Activated CD4-positive, alpha-beta memory T cell treated with anti-CD3 and anti-CD28 coated beads for 36 hours (primary cell): ENCODE measurements at regions not wholly inside any gene's neighbourhood (a gene's known extent, or its start where the extent isn't known, plus 50 kb on each side); places are given as distances from the start of the nearest gene placed in this dataset.

Experiments
- CTCF ChIA-PET: fragments of 350-600 bp; sonication (Branson Sonifier 250); formaldehyde crosslinking; loops from one replicate; lab custom pipeline; 2021; ENCODE audit warnings: antibody characterized with exemption, inconsistent platforms; lab: Charles Lee
- POLR2A ChIA-PET: fragments of 350-600 bp; sonication (Branson Sonifier 250); formaldehyde crosslinking; loops from one replicate; lab custom pipeline; 2021; ENCODE audit warnings: antibody characterized with exemption; lab: Charles Lee
- DNase-seq: peaks from one replicate; pipeline ENCODE4 v3.0.0-alpha.2; 2020
- H3K27ac Mint-ChIP-seq: one replicate; pipeline ENCODE4 v1.8.0; 2021; ENCODE audit warnings: mixed read lengths
- H3K27me3 Mint-ChIP-seq: one replicate; pipeline ENCODE4 v1.8.0; 2021; ENCODE audit warnings: mixed read lengths
- H3K36me3 Mint-ChIP-seq: one replicate; pipeline ENCODE4 v1.8.0; 2021; ENCODE audit warnings: mixed read lengths
- H3K4me1 Mint-ChIP-seq: one replicate; pipeline ENCODE4 v1.8.0; 2021; ENCODE audit warnings: low read depth, mixed read lengths
- H3K4me3 Mint-ChIP-seq: one replicate; pipeline ENCODE4 v1.8.0; 2021; ENCODE audit warnings: mild to moderate bottlenecking, mixed read lengths
- H3K9me3 Mint-ChIP-seq: one replicate; pipeline ENCODE4 v1.8.0; 2021; ENCODE audit warnings: mixed read lengths
- intact Hi-C: fragments of 100-400 bp; cut with micrococcal nuclease; formaldehyde crosslinking; loops from one replicate; pipeline ENCODE4 v1.15.1; 2023

DNA sequence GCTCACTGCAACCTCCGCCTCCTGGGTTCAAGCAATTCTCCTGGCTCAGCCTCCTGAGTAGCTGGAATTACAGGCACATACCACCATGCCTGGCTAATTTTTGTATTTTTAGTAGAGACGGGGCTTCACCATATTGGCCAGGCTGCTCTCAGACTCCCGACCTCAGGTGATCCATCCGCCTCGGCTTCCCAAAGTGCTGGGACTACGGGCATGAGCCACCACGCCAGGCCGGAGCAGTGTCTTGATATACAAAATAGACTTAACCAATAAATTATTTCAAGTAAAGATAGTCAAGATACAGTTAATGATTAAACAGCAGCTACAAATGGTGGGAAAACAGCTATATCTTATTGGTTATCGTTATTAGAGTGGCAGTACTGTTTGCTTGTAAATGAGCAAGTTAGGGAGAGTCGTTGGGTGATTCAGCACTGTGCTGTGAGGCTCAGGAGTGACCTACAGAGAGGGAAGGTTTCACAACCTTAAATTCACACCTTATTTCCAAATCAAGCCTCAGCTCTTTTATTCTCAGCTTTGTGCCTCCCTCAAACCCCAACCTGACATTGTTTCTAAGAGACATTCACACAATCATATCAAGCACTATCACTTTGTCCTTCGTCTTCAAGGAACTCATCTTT lies 1128.4 kb upstream of the MAP3K7 start:
- H3K27me3 Mint-ChIP-seq: no peaks in the 10 kb centered on the region
- H3K36me3 Mint-ChIP-seq: no peaks in the 10 kb centered on the region
- POLR2A ChIA-PET: no interaction called here
- H3K4me3 Mint-ChIP-seq: no peak overlapping the region
- intact Hi-C loops: no loop called here
- H3K27ac Mint-ChIP-seq: no peak overlapping the region
- H3K4me1 Mint-ChIP-seq: no peaks in the 10 kb centered on the region
- no peak for DNase-seq
- peaks cover 2% of the 10 kb centered on the region for H3K9me3 Mint-ChIP-seq
- CTCF ChIA-PET: no interaction called here

- Mint-ChIP-seq H3K4me1 (no peaks in the 10 kb centered on the region), H3K4me3 (no peak overlapping the region), H3K27me3 (no peaks in the 10 kb centered on the region), H3K27ac (no peak overlapping the region), H3K9me3 (peaks cover 2% of the 10 kb centered on the region), H3K36me3 (no peaks in the 10 kb centered on the region)
- POLR2A ChIA-PET: no interaction called here
- CTCF ChIA-PET: no interaction called here
- no peak for DNase-seq
- intact Hi-C loops: no loop called here
These were observed 1127.0 kb upstream of the MAP3K7 start for GRCh38 chr6:91713911-91714310.

DNA sequence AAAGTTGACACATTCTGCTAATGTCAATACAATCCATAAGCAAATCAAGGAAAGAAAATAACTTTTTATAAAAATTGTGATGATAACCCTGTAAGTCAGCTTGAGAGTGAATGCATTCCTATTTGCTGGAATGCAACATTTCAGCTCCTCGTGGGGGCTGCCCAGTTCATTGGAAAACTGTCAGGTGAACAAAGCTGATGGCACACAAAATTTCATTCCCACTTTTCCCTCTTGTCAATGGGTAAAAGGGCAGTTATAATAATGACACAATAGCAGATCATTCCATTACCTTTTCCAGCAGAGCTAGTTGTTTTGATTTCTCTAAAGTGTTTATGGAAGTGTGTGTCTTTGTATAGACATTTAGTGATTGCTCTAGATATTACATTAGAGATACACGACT lies 1124.6 kb upstream of the MAP3K7 start:
- Mint-ChIP-seq H3K4me3 (no peak overlapping the region), H3K36me3 (no peaks in the 10 kb centered on the region), H3K9me3 (peaks cover 2% of the 10 kb centered on the region), H3K4me1 (no peaks in the 10 kb centered on the region), H3K27ac (no peak overlapping the region), H3K27me3 (no peaks in the 10 kb centered on the region)
- no peak for DNase-seq
- ChIA-PET POLR2A (no interaction called here), CTCF (no interaction called here)
- intact Hi-C loops: no loop called here

- POLR2A ChIA-PET: no interaction called here
- Mint-ChIP-seq H3K4me1 (no peaks in the 10 kb centered on the region), H3K27ac (no peak overlapping the region), H3K9me3 (peaks cover 2% of the 10 kb centered on the region), H3K36me3 (no peaks in the 10 kb centered on the region), H3K4me3 (no peak overlapping the region), H3K27me3 (no peaks in the 10 kb centered on the region)
- DNase-seq: no peak
- CTCF ChIA-PET: no interaction called here
- intact Hi-C loops: no loop called here
These were observed 1123.5 kb upstream of the MAP3K7 start for GRCh38 chr6:91710342-91710741.

DNA sequence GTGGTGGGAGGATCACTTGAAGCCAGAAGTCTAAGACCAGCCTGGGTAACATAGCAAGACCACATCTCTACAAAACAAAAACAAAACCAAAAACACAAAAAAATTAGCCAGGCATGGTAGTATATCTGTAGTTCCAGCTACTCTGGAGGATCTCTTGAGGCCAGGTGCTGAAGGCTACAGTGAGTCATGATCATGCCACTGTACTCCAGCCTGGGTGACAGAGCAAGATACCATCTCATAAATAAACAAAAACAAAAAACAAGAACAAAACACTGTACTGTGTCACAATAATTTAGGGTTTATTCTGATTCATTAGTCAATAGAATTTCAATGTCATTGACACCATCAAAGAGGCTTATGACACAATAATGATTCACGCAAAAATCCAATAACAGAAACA lies 1121.7 kb upstream of the MAP3K7 start:
- CTCF ChIA-PET: no interaction called here
- no peaks in the 10 kb centered on the region for H3K36me3 Mint-ChIP-seq

DNA sequence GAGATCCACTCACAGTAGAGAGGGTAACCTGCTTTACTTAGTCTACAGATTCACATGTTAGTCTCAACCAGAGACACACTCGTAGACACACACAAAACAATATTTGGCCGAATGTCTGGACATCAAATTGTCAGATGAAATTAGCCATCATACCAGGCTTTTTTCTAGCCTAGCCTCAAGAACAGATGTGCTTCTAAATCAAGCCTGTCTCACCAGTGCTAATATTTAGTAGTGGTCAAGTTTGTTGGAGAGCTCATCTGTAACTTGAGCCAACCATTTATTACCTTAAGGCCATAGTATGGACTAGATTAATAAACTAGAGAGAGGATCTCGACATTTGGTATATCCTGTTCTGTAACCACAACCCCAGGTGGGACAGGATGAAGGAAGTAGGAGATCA lies 1118.8 kb upstream of the MAP3K7 start:
- no peaks in the 10 kb centered on the region for H3K4me1 Mint-ChIP-seq
- intact Hi-C loops: no loop called here
- peaks cover 3% of the 10 kb centered on the region for H3K9me3 Mint-ChIP-seq
- ChIA-PET CTCF (no interaction called here), POLR2A (no interaction called here)
- no peak for DNase-seq
- no peak overlapping the region for H3K4me3 Mint-ChIP-seq
- no peaks in the 10 kb centered on the region for H3K27me3 Mint-ChIP-seq
- no peak overlapping the region for H3K27ac Mint-ChIP-seq
- H3K36me3 Mint-ChIP-seq: no peaks in the 10 kb centered on the region

More for the DNA sequence above, 1121.7 kb upstream of the MAP3K7 start:
- Mint-ChIP-seq H3K4me1 (no peaks in the 10 kb centered on the region), H3K27me3 (no peaks in the 10 kb centered on the region), H3K27ac (no peak overlapping the region), H3K9me3 (no peaks in the 10 kb centered on the region), H3K4me3 (no peak overlapping the region)
- POLR2A ChIA-PET: no interaction called here
- intact Hi-C loops: no loop called here
- DNase-seq: no peak

DNA sequence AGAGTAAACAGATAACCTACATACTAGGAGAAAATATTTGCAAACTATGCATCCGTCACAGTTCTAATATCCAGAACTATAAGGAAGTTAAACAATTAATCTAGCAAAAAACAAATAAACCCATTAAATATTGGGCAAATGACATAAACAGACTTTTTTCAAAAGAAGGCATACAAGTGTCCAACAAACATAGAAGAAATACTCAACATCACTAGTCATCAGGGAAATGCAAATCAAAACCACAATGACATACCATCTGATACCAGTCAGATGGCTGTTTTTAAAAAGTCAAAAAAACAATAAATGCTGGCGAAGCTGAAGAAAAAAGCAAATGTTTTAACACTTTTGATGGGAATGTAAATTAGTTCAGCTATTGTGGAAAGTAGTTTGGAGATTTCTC lies 1117.7 kb upstream of the MAP3K7 start:
- no peak for DNase-seq
- H3K27ac Mint-ChIP-seq: no peak overlapping the region
- intact Hi-C loops: no loop called here
- H3K9me3 Mint-ChIP-seq: peaks cover 3% of the 10 kb centered on the region
- H3K27me3 Mint-ChIP-seq: no peaks in the 10 kb centered on the region
- H3K4me1 Mint-ChIP-seq: no peaks in the 10 kb centered on the region
- ChIA-PET POLR2A (no interaction called here), CTCF (no interaction called here)
- no peaks in the 10 kb centered on the region for H3K36me3 Mint-ChIP-seq
- H3K4me3 Mint-ChIP-seq: no peak overlapping the region

GRCh38 chr6:91697010-91697695 lies 1110.3 kb upstream of the MAP3K7 start:
- intact Hi-C loops: no loop called here
- DNase-seq: no peak
- H3K9me3 Mint-ChIP-seq: peaks cover 6% of the 10 kb centered on the region
- ChIA-PET CTCF (no interaction called here), POLR2A (no interaction called here)
- H3K36me3 Mint-ChIP-seq: no peaks in the 10 kb centered on the region
- no peaks in the 10 kb centered on the region for H3K27me3 Mint-ChIP-seq
- no peak overlapping the region for H3K4me3 Mint-ChIP-seq
- no peak overlapping the region for H3K27ac Mint-ChIP-seq
- H3K4me1 Mint-ChIP-seq: no peaks in the 10 kb centered on the region

GRCh38 chr6:91695221-91695620 lies 1108.3 kb upstream of the MAP3K7 start:
- peaks cover 3% of the 10 kb centered on the region for H3K9me3 Mint-ChIP-seq
- H3K4me3 Mint-ChIP-seq: no peak overlapping the region
- no peaks in the 10 kb centered on the region for H3K4me1 Mint-ChIP-seq
- no peak overlapping the region for H3K27ac Mint-ChIP-seq
- ChIA-PET POLR2A (no interaction called here), CTCF (no interaction called here)
- no peaks in the 10 kb centered on the region for H3K36me3 Mint-ChIP-seq
- H3K27me3 Mint-ChIP-seq: no peaks in the 10 kb centered on the region
- intact Hi-C loops: no loop called here
- no peak for DNase-seq

- no peak for DNase-seq
- no peaks in the 10 kb centered on the region for H3K36me3 Mint-ChIP-seq
- ChIA-PET CTCF (no interaction called here), POLR2A (no interaction called here)
- intact Hi-C loops: no loop called here
- H3K4me1 Mint-ChIP-seq: no peaks in the 10 kb centered on the region
- H3K4me3 Mint-ChIP-seq: no peak overlapping the region
- no peaks in the 10 kb centered on the region for H3K27me3 Mint-ChIP-seq
- peaks cover 3% of the 10 kb centered on the region for H3K9me3 Mint-ChIP-seq
- no peak overlapping the region for H3K27ac Mint-ChIP-seq
These were observed 1107.3 kb upstream of the MAP3K7 start for GRCh38 chr6:91694016-91694654.

DNA sequence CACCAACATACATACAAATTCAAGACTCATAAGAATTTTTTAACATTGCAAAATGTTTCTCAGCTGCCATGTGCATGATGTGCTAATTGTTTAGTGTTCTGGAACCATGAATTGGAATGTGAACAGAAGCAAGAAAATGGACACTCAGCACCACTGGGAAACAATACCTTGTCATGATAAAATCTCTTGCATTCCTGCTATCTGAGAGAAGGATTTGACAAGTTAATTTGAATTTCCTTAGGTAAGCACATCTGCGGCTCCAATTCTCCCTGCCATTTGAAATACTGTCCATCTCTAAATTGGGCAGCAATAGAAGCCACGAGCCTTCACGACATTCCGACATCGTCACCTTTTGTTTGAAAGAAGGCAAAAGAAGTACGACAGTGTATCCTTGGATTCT lies 1104.6 kb upstream of the MAP3K7 start:
- no peaks in the 10 kb centered on the region for H3K27me3 Mint-ChIP-seq
- POLR2A ChIA-PET: no interaction called here

GRCh38 chr6:91683240-91683639 lies 1096.4 kb upstream of the MAP3K7 start:
- CTCF ChIA-PET: no interaction called here

More for the DNA sequence above, 1104.6 kb upstream of the MAP3K7 start:
- Mint-ChIP-seq H3K9me3 (no peaks in the 10 kb centered on the region), H3K27ac (no peak overlapping the region), H3K4me1 (no peaks in the 10 kb centered on the region), H3K36me3 (no peaks in the 10 kb centered on the region), H3K4me3 (no peak overlapping the region)
- intact Hi-C loops: no loop called here
- DNase-seq: no peak
- CTCF ChIA-PET: no interaction called here

GRCh38 chr6:91681296-91681695 lies 1094.4 kb upstream of the MAP3K7 start:
- DNase-seq: no peak
- ChIA-PET CTCF (no interaction called here), POLR2A (no interaction called here)
- no peak overlapping the region for H3K4me3 Mint-ChIP-seq
- H3K27ac Mint-ChIP-seq: no peak overlapping the region
- intact Hi-C loops: no loop called here
- no peaks in the 10 kb centered on the region for H3K36me3 Mint-ChIP-seq
- no peaks in the 10 kb centered on the region for H3K27me3 Mint-ChIP-seq
- no peaks in the 10 kb centered on the region for H3K9me3 Mint-ChIP-seq
- no peaks in the 10 kb centered on the region for H3K4me1 Mint-ChIP-seq

More at GRCh38 chr6:91683240-91683639, 1096.4 kb upstream of the MAP3K7 start:
- intact Hi-C loops: no loop called here
- POLR2A ChIA-PET: no interaction called here
- no peak for DNase-seq
- H3K27ac Mint-ChIP-seq: no peak overlapping the region
- no peaks in the 10 kb centered on the region for H3K36me3 Mint-ChIP-seq
- H3K9me3 Mint-ChIP-seq: no peaks in the 10 kb centered on the region
- H3K4me1 Mint-ChIP-seq: no peaks in the 10 kb centered on the region
- no peak overlapping the region for H3K4me3 Mint-ChIP-seq
- H3K27me3 Mint-ChIP-seq: no peaks in the 10 kb centered on the region
